OCI-LY1 (cell line): ENCODE measurements at regions not wholly inside any gene's neighbourhood (a gene's known extent, or its start where the extent isn't known, plus 50 kb on each side); places are given as distances from the start of the nearest gene placed in this dataset.

Source experiments
- H2AFZ ChIP-seq: fragments of 200-600 bp; sonication (generic), shearing (Covaris generic); 2 replicates; pipeline ENCODE4 v1.6.0; 2014; ENCODE audit warnings: antibody characterized with exemption, mild to moderate bottlenecking, low read length
- H3F3A ChIP-seq: fragments of 200-600 bp; sonication (generic), shearing (Covaris generic); 2 replicates; pipeline ENCODE4 v1.6.0; 2014; ENCODE audit warnings: mild to moderate bottlenecking, antibody characterized with exemption, low read length, moderate library complexity; ENCODE audit not compliant: insufficient read depth
- H3K27ac ChIP-seq: fragments of 200-600 bp; sonication (generic); 2 replicates; pipeline ENCODE4 v1.5.1; 2014; ENCODE audit warnings: low read length, mixed run types, mild to moderate bottlenecking, low read depth; ENCODE audit not compliant: poor library complexity, severe bottlenecking
- H3K27me3 ChIP-seq: fragments of 200-600 bp; sonication (generic); 2 replicates; pipeline ENCODE4 v1.6.0; 2014; ENCODE audit warnings: antibody characterized with exemption, mild to moderate bottlenecking, low read length, moderate library complexity; ENCODE audit not compliant: insufficient read depth
- H3K36me3 ChIP-seq: fragments of 200-600 bp; sonication (generic); 2 replicates; pipeline ENCODE4 v1.6.1; 2014; ENCODE audit warnings: mild to moderate bottlenecking, antibody characterized with exemption, low read length, moderate library complexity, mixed read lengths; ENCODE audit not compliant: insufficient read depth
- H3K4me1 ChIP-seq: fragments of 200-600 bp; sonication (generic); 2 replicates; pipeline ENCODE4 v1.5.1; 2014; ENCODE audit warnings: mild to moderate bottlenecking, low read length, moderate library complexity; ENCODE audit not compliant: insufficient read depth, severe bottlenecking
- H3K4me2 ChIP-seq: fragments of 200-600 bp; sonication (generic), shearing (Covaris generic); 2 replicates; pipeline ENCODE4 v1.6.1; 2014; ENCODE audit warnings: low read length
- H3K4me3 ChIP-seq: fragments of 200-600 bp; sonication (generic); 2 replicates; pipeline ENCODE4 v1.5.1; 2014; ENCODE audit warnings: low read length, low read depth, mild to moderate bottlenecking, mixed read lengths; ENCODE audit not compliant: poor library complexity, severe bottlenecking
- H3K79me2 ChIP-seq: fragments of 200-600 bp; shearing (Covaris generic); 2 replicates; pipeline ENCODE4 v1.6.1; 2016; ENCODE audit warnings: mixed run types, low read length, mixed read lengths; ENCODE audit not compliant: insufficient read depth
- H3K9ac ChIP-seq: fragments of 200-600 bp; sonication (generic), shearing (Covaris generic); 2 replicates; pipeline ENCODE4 v1.6.1; 2014; ENCODE audit warnings: mild to moderate bottlenecking, low read length, mixed read lengths
- H3K9me2 ChIP-seq: fragments of 200-600 bp; sonication (generic), shearing (Covaris generic); 2 replicates; pipeline ENCODE4 v1.6.1; 2014; ENCODE audit warnings: low read depth, mild to moderate bottlenecking, low read length, mixed read lengths
- H3K9me3 ChIP-seq: fragments of 200-600 bp; shearing (Covaris generic); 2 replicates; pipeline ENCODE4 v1.6.1; 2014; ENCODE audit warnings: low read length, mixed read lengths
- H4K20me1 ChIP-seq: fragments of 200-600 bp; sonication (generic), shearing (Covaris generic); 2 replicates; pipeline ENCODE4 v1.6.0; 2016; ENCODE audit warnings: mild to moderate bottlenecking, low read length; ENCODE audit not compliant: insufficient read depth
- EZH2 ChIP-seq: fragments of 200-600 bp; sonication (generic), shearing (Covaris generic); IDR thresholded peaks from 2 replicates; pipeline ENCODE4 v1.8.0; 2017; ENCODE audit warnings: borderline replicate concordance, mixed run types, mild to moderate bottlenecking, antibody characterized with exemption, low read length, moderate library complexity, mixed read lengths
- TF ChIP-seq, protein P1 (sequence below): fragments of 200-600 bp; sonication (generic), shearing (Covaris generic); IDR thresholded peaks from 2 replicates; pipeline ENCODE4 v1.5.1; 2017; ENCODE audit warnings: mild to moderate bottlenecking, antibody characterized with exemption, low read length, moderate library complexity, mixed read lengths

DNA sequence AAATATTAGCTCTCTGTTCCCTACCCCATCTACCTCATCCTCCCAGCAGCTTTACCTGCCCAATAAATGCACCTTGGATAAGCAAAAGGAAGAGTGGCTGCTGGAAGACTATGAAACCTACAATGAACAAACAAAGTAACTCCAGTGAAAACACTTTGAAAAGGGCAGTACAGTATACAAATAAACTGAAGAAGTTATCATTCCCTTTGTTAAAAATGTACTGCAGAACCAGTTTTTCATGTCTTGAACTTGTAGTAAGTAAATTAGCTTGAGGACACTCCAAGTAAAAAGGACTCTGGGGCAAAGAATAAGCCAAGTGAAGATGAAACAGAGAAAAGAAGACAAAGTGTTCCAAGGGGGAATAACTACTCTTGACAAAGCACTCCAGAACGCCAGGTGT is 457.1 kb downstream of the DTWD2 start:
- Histone ChIP-seq H3K79me2 (no peaks in the 10 kb centered on the region), H3K4me2 (no peak overlapping the region), H3K27ac (no peak overlapping the region), H3F3A (no peaks in the 10 kb centered on the region), H3K36me3 (no peaks in the 10 kb centered on the region), H3K4me3 (no peak overlapping the region), H3K4me1 (no peaks in the 10 kb centered on the region), H3K9me2 (no peaks in the 10 kb centered on the region), H3K9ac (no peak overlapping the region), H3K27me3 (no peaks in the 10 kb centered on the region), H2AFZ (no peak overlapping the region), H4K20me1 (no peaks in the 10 kb centered on the region), H3K9me3 (no peaks in the 10 kb centered on the region)
- TF ChIP-seq, protein P1, sequence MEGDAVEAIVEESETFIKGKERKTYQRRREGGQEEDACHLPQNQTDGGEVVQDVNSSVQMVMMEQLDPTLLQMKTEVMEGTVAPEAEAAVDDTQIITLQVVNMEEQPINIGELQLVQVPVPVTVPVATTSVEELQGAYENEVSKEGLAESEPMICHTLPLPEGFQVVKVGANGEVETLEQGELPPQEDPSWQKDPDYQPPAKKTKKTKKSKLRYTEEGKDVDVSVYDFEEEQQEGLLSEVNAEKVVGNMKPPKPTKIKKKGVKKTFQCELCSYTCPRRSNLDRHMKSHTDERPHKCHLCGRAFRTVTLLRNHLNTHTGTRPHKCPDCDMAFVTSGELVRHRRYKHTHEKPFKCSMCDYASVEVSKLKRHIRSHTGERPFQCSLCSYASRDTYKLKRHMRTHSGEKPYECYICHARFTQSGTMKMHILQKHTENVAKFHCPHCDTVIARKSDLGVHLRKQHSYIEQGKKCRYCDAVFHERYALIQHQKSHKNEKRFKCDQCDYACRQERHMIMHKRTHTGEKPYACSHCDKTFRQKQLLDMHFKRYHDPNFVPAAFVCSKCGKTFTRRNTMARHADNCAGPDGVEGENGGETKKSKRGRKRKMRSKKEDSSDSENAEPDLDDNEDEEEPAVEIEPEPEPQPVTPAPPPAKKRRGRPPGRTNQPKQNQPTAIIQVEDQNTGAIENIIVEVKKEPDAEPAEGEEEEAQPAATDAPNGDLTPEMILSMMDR, result no peak
- TF ChIP-seq EZH2, result no peak

DNA sequence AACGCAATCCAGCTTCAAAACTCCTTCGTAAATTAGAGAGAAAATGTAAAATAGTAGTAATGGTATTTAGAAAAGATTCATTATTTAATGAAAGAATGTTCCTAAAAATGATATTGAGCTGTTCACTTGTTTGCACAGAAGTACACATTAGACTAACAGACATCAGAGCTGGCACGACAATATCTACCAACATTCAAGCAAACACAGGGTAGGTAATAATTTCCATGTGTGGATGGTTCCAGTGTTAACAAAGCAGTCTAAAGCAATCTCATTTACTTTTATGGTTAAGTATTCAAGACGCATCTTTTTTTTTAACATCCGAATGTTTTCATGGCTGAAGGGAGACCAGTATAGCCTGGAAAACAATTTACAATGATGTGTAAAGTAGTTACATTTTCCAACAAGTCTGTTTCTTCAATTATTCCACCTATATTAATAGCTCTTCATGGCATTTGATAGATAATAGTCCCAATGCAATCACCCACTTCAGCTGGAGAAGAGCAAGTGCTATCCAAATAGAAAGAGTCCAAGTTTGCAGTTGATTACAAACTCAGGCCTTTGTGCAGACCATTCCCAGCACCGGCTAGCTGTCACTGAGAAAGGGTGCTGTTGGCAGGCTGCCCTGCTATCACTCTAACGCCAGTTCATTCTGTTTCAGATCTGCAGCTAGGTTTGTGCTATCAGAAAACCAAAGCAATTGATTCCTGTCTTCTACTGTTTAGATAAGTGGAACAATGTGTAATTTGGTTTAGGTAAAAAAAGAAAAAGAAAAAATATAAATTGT is 458.8 kb downstream of the DTWD2 start:
- no peaks in the 10 kb centered on the region for H3K36me3 ChIP-seq
- no peak overlapping the region for H3K27ac ChIP-seq
- H3K4me2 ChIP-seq, result no peak overlapping the region
- H3K9me2 ChIP-seq, result no peaks in the 10 kb centered on the region
- no peak for TF ChIP-seq EZH2
- TF ChIP-seq, protein P1, result no peak
- no peaks in the 10 kb centered on the region for H3F3A ChIP-seq
- H3K9me3 ChIP-seq, result no peaks in the 10 kb centered on the region
- H3K4me3 ChIP-seq, result no peak overlapping the region
- no peak overlapping the region for H2AFZ ChIP-seq
- H4K20me1 ChIP-seq, result no peaks in the 10 kb centered on the region
- no peak overlapping the region for H3K9ac ChIP-seq
- no peaks in the 10 kb centered on the region for H3K27me3 ChIP-seq
- no peaks in the 10 kb centered on the region for H3K79me2 ChIP-seq
- no peaks in the 10 kb centered on the region for H3K4me1 ChIP-seq

DNA sequence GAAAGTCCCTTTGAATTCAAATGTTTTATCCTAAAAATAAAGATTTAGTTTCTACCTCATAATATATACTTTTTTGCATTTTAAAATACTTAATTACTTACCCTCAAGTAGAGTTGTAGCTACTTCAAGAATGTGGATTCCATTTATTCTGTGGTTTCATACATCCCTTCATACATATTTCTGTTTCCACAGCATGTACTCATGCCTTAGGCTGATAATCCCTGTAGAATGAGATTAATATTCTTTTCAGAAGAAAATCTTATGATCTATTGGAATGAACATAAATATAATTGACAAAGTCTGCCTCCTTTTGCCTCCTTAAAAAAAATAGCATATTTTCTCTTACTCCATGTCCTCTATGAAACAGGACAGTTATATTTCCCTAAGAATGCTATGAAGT is 465.7 kb downstream of the DTWD2 start:
- H2AFZ ChIP-seq, result no peak overlapping the region
- no peak overlapping the region for H3K4me3 ChIP-seq
- no peaks in the 10 kb centered on the region for H3K79me2 ChIP-seq
- H3K36me3 ChIP-seq, result no peaks in the 10 kb centered on the region
- H3F3A ChIP-seq, result no peaks in the 10 kb centered on the region
- H3K4me2 ChIP-seq, result no peak overlapping the region
- no peaks in the 10 kb centered on the region for H3K27me3 ChIP-seq
- H3K4me1 ChIP-seq, result no peaks in the 10 kb centered on the region
- H4K20me1 ChIP-seq, result no peaks in the 10 kb centered on the region
- TF ChIP-seq EZH2, result no peak
- TF ChIP-seq, protein P1, result no peak
- no peak overlapping the region for H3K27ac ChIP-seq
- no peaks in the 10 kb centered on the region for H3K9me3 ChIP-seq
- no peaks in the 10 kb centered on the region; the same call in 1 of the 2 replicates for H3K9me2 ChIP-seq
- H3K9ac ChIP-seq, result no peak overlapping the region
